ENCODE measurements at regions not wholly inside any gene's neighbourhood (a gene's known extent, or its start where the extent isn't known, plus 50 kb on each side); places are given as distances from the start of the nearest gene placed in this dataset.
"Not testable (repeated sequence)": the region's sequence is repeated elsewhere in the genome, so short reads cannot be mapped to it uniquely, and the experiment has no call there.

- no peak for DNase-seq
Observed at GRCh38 chr16:22627043-22627442, 116.4 kb downstream of the NPIPB5 start.

DNA sequence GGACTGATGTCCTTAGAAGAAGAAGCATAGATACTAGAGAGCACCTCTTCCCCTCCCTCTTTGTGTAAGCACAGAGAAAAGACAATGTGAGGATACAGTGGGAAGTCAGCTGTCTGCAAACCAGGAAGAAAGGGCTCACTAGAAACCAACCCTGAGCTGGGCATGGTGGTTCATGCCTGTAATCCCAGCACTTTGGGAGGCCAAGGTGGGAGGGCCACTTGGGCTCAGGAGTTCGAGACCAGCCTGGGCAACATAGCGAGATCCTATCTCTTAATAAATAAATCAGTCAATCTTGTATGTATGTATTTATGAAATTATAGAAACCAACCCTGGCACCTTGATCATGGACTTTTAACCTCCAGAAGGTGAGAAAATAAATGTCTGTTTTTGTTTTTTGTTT, 118.3 kb downstream of the NPIPB5 start:
- DNase-seq: no peak

GRCh38 chr16:22630242-22630641, 119.6 kb downstream of the NPIPB5 start:
- no peak for DNase-seq

DNA sequence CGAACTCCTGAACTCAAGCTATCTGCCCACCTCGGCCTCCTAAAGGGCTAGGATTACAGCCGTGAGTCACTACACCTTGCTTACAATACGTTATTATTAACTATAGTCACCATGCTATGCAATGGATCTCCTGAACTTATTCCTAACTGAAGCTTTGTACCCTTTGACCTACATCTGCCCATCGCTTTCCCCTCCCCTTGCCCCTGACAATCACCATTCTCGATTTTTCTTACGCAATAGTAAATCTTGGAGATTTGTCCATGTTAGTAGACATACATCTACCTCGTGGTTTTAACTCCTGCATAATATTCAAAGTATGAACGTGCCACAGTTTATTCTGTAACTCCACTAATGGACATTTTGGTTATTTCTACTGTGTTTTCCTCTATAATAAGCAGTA, 120.6 kb downstream of the NPIPB5 start:
- no peak for DNase-seq

GRCh38 chr16:22632606-22633005, 121.9 kb downstream of the NPIPB5 start:
- no peak for DNase-seq

GRCh38 chr16:22633280-22633679, 122.6 kb downstream of the NPIPB5 start:
- DNase-seq: no peak

DNA sequence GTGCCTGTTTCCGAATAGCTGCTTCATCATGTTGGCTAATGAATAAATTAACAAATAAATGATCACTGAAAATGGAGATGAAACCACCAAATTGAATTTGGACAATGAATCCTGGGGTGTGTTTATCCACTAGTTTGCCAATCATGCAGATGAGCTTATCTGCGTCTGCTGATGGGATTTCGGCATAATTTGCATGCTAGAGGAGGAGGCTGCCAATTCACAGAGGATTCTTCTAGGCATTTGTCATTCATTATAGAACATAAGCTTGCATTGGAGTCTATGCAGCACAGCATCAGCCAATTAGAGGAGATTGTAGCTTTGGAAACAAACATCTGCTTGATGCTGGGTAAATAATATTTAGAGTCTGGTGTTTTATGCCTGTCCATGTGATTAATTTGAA, 123.1 kb downstream of the NPIPB5 start:
- DNase-seq: no peak

GRCh38 chr16:22634954-22635353, 124.3 kb downstream of the NPIPB5 start:
- no peak for DNase-seq

GRCh38 chr16:22635357-22635761, 124.7 kb downstream of the NPIPB5 start:
- DNase-seq: no peak

GRCh38 chr16:22635801-22636200, 125.1 kb downstream of the NPIPB5 start:
- DNase-seq: no peak

DNA sequence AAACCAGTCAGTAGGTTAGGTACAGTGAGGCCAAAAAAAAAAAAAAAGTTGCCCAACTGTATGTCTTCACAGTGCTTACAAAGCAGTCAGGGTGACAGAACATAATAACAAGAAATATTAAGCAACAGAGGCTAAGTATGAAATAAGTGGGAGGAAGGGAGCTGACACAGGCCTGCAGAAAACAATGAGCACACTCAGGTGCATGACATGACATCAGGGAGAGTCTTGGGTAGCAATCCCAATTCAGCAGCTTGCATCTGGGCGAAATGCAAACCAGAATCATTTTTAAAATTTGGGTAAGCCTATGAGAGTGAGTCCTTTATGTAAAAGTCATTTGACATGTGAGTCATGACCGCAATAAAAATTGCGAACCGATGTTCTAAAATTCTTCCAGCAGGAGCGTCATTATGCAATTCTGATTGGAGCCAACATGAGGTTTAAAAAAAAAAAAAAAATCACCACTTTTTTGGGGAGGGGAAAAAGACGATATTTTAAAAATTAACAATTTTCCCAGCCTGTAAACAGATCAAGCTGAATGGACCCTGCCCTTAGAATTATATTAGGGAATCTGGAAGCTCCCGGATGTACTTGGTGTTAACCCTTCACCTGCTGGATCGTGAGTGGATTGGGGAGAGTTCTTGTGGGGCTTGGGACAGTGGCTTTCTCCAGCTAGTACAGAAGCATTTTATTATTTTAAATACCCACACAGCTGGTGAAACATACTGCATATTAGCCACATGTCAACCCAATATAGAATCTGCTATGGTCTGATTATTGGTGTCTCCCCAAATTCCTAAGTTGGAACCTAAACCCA, 127.9 kb downstream of the NPIPB5 start:
- no peak for DNase-seq

DNA sequence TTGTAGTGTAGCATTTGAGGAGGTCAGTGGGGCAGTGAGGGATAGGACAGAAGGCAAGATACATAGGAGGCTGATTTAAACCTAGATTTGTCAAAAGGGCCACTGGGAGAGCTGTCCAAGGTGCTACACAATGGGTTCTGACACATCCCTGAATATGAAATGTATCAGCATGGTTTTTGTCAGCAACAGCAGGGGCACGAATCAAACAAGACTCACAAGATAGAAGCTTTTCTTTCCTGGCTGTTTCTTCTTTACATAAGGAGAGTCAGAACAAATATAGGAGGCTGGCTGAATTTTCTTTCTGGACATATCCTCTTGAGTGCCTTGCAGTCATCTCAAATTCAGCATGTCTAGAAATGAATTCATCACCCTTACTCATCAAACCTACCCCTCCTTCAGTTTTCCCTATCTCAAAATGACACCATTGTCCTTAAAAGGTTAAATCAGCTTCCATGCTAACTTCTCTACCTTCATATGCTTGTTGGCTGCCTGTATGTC, 130.5 kb downstream of the NPIPB5 start:
- no peak for DNase-seq

- DNase-seq: no peak
Observed at GRCh38 chr16:22642416-22643088, 131.9 kb downstream of the NPIPB5 start.

- DNase-seq: not testable (repeated sequence)
Observed at GRCh38 chr16:22643203-22643602, 132.5 kb downstream of the NPIPB5 start.

DNA sequence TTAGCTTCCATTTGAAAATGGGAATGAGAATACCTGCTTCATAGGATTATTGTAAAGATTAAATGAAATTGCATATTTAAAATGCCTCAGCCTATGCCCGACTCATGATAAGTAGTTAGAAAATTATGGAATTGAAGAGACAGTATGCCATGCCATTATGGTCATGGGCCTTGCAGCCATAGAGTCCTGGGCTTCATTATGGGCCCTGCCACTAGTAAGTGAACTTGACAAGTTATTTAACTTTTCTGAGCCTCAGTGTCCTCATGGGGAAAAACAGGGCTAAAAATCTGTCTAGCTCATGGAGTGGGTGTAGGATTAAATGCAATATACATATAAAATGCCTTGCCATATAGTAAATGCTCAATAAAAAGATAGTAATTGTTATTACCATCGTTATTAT, 133.2 kb downstream of the NPIPB5 start:
- no peak for DNase-seq

- no peak for DNase-seq
Observed at GRCh38 chr16:22645868-22646267, 135.2 kb downstream of the NPIPB5 start.

DNA sequence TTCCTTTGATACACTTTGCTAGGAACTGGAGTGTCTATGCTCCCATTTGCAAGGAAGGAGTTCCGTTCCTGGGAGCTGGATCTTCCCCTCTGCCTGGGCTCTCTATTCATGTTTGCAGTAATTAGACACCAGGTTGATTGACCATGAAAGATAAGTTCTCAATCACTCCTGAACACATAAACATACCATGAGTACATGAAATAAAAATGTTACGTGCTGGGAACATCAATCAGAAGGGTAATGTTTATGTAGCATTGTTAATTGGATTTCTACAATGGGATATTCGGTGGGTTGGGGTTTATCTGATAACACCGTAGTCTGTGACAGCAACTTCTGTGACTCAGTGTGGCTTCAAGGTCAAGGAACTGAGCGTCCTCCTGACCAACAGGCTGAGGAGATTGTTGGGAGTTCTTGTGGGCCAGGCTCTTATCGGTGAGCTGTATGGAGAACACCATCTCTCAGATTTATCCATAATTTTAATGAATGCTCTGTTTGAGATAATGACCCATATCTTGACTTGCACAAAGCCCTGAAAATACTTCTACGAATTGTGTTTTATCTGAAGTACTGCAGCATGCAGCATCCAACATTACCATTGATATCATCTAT, 136.4 kb downstream of the NPIPB5 start:
- DNase-seq: no peak

DNA sequence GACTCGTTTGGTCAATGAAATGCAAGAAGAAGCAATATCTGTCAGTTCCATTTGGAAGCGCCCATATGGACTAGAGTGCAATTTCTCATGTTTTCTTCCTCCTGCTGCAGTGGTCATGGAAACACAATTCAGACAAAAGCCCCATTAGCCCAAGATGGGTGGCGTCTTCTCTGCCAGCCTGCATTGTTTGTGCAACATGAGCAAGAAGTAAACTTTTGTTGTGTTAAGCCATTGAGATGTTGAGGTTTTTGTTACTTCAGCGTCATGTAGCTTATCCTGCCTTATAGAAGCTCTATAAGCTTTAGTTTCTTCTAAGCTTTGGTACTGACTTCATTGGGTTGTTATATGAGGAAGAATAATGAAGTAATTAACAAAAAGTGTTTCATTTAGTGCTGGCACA, 137.4 kb downstream of the NPIPB5 start:
- DNase-seq: no peak

DNA sequence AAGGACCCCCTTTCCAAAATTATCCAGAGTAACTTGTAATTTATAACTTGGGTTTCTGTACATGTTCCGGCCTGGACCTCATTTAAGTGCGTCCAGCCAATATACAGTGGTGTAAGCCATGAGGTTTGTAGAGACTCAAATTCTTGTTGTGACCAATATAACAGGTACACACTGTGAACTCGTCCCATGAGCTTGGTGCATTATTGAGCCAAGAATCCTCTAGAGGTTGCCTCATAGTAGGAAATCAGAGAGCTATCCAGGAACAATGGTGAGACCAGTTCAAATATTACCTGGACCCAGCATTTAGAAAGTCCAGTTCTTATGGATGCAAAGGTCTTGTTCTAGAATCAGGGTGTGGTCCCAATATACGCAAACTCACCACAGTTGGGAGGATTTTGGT, 138.2 kb downstream of the NPIPB5 start:
- DNase-seq: no peak

DNA sequence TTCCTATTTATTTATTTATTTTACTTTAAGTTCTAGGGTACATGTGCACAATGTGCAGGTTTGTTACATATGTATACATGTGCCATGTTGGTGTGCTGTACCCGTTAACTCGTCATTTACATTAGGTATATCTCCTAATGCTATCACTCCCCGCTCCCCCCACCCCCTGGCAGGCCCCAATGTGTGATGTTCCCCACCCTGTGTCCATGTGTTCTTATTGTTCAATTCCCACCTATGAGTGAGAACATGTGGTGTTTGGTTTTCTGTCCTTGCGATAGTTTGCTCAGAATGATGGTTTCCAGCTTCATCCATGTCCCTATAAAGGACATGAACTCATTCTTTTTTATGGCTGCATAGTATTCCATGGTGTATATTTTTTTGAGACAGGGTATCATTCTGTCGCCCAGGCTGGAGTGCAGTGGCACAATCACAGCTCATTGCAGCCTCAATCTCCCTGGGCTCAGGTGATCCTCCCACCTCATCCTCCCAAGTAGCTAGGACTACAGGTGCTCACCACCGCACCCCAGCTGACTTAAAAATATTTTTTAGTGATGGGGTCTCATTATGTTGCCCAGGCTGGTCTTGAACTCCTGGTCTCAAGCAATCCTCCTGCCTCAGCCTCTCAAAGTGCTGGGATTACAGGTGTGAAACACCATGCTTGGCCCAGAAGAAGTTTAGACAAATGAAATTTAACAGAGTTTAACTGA, 140.6 kb downstream of the NPIPB5 start:
- not testable (repeated sequence) for DNase-seq

- no peak for DNase-seq
Observed at GRCh38 chr16:22652463-22652845, 141.8 kb downstream of the NPIPB5 start.

GRCh38 chr16:22653876-22654275, 143.2 kb downstream of the NPIPB5 start:
- no peak for DNase-seq

GRCh38 chr16:22656573-22656972, 145.9 kb downstream of the NPIPB5 start:
- DNase-seq: not testable (repeated sequence)
